RWPE2 (cell line): ENCODE measurements at regions not wholly inside any gene's neighbourhood (a gene's known extent, or its start where the extent isn't known, plus 50 kb on each side); places are given as distances from the start of the nearest gene placed in this dataset.

Experiments used
- ATAC-seq: fragments of 200-7000 bp; cut with Tn5 transposase; 3 replicates; pipeline ENCODE4 v1.9.1; 2021; ENCODE audit warnings: low read depth
- DNase-seq: peaks from one replicate; pipeline ENCODE4 v3.0.0-alpha.2; 2020; ENCODE audit warnings: low spot score
- H3K27ac ChIP-seq: fragments of 450-650 bp; 2 replicates; pipeline ENCODE4 v1.5.1; 2017; ENCODE audit warnings: mild to moderate bottlenecking; ENCODE audit not compliant: poor library complexity, severe bottlenecking
- H3K27me3 ChIP-seq: fragments of 250-450 bp; sonication (Bioruptor Pico); 2 replicates; pipeline ENCODE4 v1.5.1; 2021; ENCODE audit warnings: mild to moderate bottlenecking, moderate library complexity; ENCODE audit not compliant: insufficient read depth, poor library complexity, severe bottlenecking
- H3K36me3 ChIP-seq: fragments of 250-450 bp; sonication (Bioruptor Pico); 2 replicates; pipeline ENCODE4 v1.5.1; 2020; ENCODE audit warnings: low read depth, mild to moderate bottlenecking, moderate library complexity
- H3K4me1 ChIP-seq: fragments of 250-450 bp; sonication (Bioruptor Pico); 2 replicates; pipeline ENCODE4 v1.5.1; 2021; ENCODE audit warnings: mild to moderate bottlenecking, moderate library complexity; ENCODE audit not compliant: insufficient read depth, poor library complexity, severe bottlenecking
- H3K4me3 ChIP-seq: fragments of 250-450 bp; sonication (Bioruptor Pico); 2 replicates; pipeline ENCODE4 v1.5.1; 2021; ENCODE audit warnings: mild to moderate bottlenecking, moderate library complexity; ENCODE audit not compliant: severe bottlenecking
- H3K9me3 ChIP-seq: fragments of 250-450 bp; sonication (Bioruptor Pico); 2 replicates; pipeline ENCODE4 v1.5.1; 2021; ENCODE audit warnings: mild to moderate bottlenecking, moderate library complexity; ENCODE audit not compliant: severe bottlenecking
- TF ChIP-seq, protein P1 (sequence below): fragments of 450-650 bp; IDR thresholded peaks from one replicate; pipeline ENCODE4 v1.5.1; 2017; ENCODE audit warnings: mild to moderate bottlenecking, moderate library complexity; ENCODE audit not compliant: poor library complexity, severe bottlenecking

DNA sequence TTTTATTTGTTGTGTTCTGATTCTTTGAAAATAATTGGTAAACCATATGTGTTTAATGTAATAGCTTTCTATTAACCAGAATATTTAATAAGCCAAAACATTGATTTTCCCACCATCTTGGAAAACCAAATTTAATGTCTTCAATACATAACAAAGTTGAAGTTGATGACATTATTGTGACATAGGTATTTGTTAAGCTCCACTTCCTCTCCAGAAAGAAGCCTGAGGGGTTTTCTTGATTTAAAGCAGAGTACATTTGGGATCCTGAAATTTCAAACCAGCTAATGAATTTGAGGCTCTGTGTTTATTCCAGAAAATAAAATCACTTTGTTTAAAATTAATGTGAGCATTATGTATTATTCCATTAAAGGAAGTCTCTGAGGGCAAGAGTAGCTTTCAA is 106.3 kb downstream of the PERP start:
- no peak overlapping the region for H3K4me3 ChIP-seq
- H3K36me3 ChIP-seq, result no peaks in the 10 kb centered on the region
- H3K27ac ChIP-seq, result no peak overlapping the region
- ATAC-seq (no peak), DNase-seq (no peak)
- H3K9me3 ChIP-seq, result no peaks in the 10 kb centered on the region
- H3K27me3 ChIP-seq, result no peaks in the 10 kb centered on the region
- H3K4me1 ChIP-seq, result peaks cover 10% of the 10 kb centered on the region
- TF ChIP-seq, protein P1, sequence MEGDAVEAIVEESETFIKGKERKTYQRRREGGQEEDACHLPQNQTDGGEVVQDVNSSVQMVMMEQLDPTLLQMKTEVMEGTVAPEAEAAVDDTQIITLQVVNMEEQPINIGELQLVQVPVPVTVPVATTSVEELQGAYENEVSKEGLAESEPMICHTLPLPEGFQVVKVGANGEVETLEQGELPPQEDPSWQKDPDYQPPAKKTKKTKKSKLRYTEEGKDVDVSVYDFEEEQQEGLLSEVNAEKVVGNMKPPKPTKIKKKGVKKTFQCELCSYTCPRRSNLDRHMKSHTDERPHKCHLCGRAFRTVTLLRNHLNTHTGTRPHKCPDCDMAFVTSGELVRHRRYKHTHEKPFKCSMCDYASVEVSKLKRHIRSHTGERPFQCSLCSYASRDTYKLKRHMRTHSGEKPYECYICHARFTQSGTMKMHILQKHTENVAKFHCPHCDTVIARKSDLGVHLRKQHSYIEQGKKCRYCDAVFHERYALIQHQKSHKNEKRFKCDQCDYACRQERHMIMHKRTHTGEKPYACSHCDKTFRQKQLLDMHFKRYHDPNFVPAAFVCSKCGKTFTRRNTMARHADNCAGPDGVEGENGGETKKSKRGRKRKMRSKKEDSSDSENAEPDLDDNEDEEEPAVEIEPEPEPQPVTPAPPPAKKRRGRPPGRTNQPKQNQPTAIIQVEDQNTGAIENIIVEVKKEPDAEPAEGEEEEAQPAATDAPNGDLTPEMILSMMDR, result no peak

DNA sequence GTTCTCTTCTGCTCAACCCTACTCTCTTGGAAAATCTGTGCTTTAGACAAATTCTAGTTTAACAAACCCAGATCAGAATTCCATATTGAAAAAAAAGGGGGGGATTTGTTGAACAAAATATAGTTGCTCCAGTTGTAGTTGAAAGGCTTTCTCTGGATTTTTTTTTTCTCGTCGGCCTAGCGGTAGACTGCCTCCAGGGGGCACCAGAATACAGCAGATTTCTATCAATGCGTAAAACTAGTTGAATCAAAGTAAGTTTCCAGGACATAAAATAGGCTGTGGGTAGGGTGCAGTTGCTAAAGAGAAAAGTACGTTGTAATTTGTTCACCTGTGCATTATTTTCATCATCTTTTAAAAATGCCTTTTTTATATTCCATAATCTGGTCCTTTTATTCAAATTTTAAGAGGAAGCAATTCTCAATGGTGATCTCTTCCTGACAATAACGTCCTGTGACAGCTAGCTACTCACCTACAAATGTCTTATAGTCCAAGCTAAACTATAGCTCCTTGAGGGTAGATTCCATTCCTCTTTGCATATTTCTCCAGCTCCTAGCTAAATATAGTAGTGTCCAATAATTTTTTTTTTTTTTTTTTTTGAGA is 105.4 kb downstream of the PERP start:
- Histone ChIP-seq H3K4me1 (peaks cover 10% of the 10 kb centered on the region), H3K4me3 (no peak overlapping the region), H3K36me3 (no peaks in the 10 kb centered on the region), H3K27me3 (no peaks in the 10 kb centered on the region), H3K9me3 (no peaks in the 10 kb centered on the region), H3K27ac (no peak overlapping the region)
- TF ChIP-seq, protein P1, result peak; percentile 95
- ATAC-seq, result no peak
- DNase-seq, result no peak

DNA sequence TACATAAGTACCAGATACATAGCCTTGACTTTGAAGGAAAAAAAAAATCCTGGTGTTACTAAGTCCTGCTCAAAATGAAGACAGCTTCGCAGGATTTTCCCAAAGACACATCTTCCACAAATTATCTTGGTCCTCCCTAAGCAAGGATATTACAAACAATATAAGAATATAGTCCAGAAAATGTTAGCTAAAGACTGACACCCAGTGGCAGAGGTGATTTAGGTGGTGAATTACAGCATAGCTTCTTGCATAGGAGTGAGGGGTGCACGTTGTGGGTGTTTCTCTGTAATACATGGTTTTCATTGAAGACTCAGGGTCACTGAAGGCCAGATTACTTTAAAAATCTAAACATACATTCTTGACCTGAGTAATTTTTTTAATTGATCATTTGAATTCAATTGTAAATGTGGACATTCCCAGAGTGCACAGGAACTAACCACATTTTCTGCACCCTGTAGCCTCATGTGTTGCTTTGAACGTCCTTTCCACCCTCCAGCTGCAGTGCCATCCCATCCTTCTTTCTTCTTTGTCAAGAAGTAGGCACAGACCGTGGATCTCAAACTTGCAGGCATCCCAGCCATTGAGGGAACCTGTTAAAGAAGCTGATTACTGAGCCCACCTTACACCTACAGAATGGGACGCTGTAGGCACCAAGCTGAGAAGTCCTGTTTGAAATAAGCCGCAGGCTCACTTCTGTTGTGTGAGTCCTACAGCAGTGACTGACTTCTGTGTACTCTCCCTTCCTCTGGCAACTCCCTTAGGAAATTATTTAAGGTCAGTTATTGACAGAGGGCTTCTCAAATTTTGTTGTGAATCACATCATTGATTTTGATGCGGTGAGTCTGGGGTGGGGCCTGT is 102.6 kb downstream of the PERP start:
- DNase-seq, result no peak
- TF ChIP-seq, protein P1, result peak; percentile 78
- ATAC-seq, result peak; percentile 81
- no peaks in the 10 kb centered on the region for H3K36me3 ChIP-seq
- no peaks in the 10 kb centered on the region for H3K27me3 ChIP-seq
- H3K4me3 ChIP-seq, result no peak overlapping the region
- no peak overlapping the region for H3K27ac ChIP-seq
- H3K4me1 ChIP-seq, result peaks cover 10% of the 10 kb centered on the region
- H3K9me3 ChIP-seq, result no peaks in the 10 kb centered on the region

DNA sequence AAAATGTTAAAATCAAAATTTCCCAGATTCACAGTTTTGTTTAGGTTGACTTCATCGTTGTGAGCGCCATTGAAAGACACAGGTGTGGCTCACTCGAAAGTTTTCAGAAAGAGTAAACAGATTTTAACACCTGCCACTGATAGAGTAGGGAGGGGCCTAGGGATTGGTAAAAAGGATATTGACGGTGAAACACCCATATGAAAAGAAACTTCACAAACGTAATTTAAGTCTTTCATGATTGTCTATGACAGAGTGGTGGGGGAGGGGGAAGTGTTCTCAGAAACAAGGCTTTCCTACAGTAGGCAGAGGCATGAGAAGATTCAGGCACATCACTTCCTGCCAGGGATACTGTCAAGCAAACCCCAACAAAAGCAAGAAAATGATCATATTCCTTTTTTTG is 101.4 kb downstream of the PERP start:
- TF ChIP-seq, protein P1, result no peak
- Histone ChIP-seq H3K9me3 (no peaks in the 10 kb centered on the region), H3K27me3 (no peaks in the 10 kb centered on the region), H3K27ac (no peak overlapping the region), H3K4me1 (peaks cover 10% of the 10 kb centered on the region), H3K36me3 (no peaks in the 10 kb centered on the region), H3K4me3 (no peak overlapping the region)
- ATAC-seq, result no peak
- DNase-seq, result no peak
